GM12872 (cell line): ENCODE measurements at regions not wholly inside any gene's neighbourhood (a gene's known extent, or its start where the extent isn't known, plus 50 kb on each side); places are given as distances from the start of the nearest gene placed in this dataset.

Experiments used
- TF ChIP-seq, protein P1 (sequence below): IDR thresholded peaks from 3 replicates; pipeline ENCODE4 v1.5.1; 2011; ENCODE audit warnings: low read depth, mild to moderate bottlenecking, low read length, moderate library complexity; ENCODE audit not compliant: insufficient read depth

DNA sequence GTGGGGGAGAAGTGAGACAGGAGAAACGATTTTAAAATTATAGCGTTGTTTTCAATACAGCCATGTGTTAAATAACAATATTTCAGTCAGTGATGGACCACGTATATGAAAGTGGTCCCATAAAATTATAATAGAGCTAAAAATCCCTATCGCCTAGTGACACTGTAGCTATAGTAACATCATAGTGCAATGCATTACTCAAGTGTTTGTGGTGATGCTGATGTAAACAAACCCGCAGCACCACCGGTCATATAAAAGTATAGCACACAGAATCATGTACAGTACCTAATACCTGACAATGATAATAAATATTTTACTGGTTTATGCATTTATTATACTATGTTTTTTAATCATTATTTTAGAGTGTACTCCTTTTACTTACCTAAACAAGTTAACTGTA, 407.4 kb upstream of the SEMA6A start:
- TF ChIP-seq, protein P1, sequence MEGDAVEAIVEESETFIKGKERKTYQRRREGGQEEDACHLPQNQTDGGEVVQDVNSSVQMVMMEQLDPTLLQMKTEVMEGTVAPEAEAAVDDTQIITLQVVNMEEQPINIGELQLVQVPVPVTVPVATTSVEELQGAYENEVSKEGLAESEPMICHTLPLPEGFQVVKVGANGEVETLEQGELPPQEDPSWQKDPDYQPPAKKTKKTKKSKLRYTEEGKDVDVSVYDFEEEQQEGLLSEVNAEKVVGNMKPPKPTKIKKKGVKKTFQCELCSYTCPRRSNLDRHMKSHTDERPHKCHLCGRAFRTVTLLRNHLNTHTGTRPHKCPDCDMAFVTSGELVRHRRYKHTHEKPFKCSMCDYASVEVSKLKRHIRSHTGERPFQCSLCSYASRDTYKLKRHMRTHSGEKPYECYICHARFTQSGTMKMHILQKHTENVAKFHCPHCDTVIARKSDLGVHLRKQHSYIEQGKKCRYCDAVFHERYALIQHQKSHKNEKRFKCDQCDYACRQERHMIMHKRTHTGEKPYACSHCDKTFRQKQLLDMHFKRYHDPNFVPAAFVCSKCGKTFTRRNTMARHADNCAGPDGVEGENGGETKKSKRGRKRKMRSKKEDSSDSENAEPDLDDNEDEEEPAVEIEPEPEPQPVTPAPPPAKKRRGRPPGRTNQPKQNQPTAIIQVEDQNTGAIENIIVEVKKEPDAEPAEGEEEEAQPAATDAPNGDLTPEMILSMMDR: no peak

DNA sequence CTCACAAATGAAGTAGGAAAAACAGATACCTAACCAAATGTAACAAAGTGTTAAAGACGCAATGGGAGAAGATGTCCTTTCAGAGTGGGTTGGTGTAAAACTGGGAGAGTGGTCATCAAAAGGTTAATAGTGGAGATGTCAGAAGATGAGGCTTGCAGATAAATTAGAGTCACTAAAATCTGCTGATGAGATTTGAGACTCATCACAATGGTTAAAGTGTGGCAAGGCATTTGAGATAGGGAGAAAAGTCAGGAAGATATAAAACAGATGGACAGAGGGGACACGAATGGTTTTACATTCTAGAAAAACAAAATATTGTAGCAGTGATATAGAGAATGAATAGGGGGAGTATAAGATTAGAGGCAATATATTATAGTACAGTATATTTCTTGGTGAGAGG, 406.0 kb upstream of the SEMA6A start:
- TF ChIP-seq, protein P1: no peak

DNA sequence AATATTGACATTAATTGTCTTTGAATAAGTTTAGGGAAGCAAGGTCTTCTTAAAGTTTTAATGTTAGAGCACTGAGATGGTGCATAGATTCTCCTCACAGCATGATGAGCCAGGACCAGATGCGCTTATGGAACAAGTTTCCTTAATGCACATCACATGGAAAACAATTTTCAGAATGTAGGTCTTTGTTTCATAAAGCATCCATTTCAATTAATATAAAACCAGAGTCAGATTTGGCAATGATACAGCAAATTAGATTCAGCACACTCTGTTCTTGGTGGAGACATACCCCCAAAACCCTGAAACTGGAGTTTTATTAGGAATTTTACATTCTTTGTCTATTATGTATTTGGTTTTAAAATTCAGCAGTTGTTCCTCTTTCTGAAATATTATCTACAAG, 402.1 kb upstream of the SEMA6A start:
- TF ChIP-seq, protein P1: no peak

DNA sequence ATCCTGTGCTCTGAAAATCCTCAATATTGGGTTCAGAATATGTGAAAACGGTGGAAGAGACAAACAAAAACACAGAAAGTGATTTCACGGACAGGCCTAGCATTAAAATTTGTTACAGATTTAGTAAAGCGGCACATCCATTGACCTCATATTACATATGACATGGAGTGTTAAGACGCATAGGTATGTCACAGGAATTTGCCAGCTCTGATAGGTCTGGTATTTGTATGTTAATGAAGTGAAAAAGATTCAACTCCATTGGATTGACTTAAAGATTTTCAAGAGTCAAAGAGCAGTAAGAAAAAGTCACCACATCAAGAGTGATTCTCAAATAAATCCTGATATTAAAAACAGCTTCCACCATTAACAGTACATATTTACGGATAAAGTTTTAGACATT, 396.5 kb upstream of the SEMA6A start:
- TF ChIP-seq, protein P1: no peak

DNA sequence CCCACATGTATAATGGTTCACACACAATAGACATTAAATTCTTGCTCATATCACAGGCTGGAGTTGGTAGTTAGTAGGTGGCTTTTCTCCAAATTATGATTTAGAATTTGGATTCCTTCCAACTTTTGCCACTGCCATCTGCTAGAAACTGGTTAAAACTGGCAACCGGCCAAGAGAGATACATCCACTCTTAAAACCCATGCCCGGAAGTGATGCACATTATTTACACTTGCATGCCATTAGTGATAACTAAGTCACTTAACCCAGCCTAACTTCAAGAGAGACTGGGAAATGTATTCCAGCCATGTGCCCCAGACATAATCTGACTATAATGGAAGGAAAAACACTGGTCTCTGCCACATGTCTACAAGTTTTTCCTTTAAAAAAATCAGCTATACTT, 395.7 kb upstream of the SEMA6A start:
- TF ChIP-seq, protein P1: no peak

DNA sequence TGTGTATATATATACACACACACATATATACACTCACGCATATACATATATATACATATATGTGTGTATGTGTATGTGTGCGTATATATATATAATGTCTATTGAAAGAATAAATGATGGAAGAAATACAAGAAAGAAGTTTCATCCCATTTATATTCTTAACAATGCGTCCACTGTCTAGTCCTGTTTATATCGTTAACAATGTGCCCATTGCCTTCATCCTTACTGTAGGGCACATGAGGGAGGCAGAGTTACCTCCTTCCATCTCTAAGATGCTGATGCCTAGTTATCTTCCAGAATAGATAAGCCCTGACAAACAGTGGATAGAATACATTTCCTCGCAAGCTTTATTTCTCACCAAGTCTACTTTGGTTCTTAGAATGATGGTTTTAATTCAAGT, 389.8 kb upstream of the SEMA6A start:
- TF ChIP-seq, protein P1: no peak

DNA sequence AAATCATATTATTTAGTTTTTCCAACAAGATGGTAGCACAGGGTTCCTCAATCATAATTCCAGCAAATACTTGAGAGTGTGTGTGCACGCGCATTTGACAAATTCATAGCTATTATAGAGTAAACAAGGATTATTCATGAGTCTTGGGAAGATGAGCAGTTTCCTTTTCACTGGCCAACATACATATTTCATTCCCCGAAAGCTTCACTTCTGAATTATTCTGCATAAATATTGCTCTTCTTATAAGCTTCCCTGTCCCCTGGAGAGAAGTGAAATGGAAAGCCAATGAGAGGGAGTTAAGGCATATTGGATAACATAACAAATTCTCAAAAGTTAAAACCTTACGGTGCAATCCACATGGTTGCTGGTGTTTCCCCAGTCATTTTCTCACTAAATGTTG, 386.4 kb upstream of the SEMA6A start:
- TF ChIP-seq, protein P1: no peak

DNA sequence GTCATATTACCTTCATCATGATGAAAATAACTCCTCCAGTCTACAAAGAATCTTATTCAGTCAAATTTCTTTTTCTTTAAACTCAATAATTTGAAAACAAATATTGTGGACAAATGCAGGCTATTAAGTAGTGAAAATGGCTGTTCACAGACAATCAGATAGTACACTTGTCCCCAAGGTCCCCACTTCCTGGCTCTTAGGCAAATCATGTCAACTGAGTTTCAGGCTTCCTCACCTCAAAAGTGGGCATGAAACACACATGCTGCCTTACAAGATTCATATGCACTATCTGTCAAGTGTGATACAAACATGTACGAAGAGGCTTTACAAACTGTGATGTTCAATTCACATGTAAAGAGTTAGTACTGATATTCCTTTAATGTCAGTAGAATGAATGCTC, 385.2 kb upstream of the SEMA6A start:
- TF ChIP-seq, protein P1: no peak
